Lower leg skin (tissue), 3 donors: ENCODE measurements at regions not wholly inside any gene's neighbourhood (a gene's known extent, or its start where the extent isn't known, plus 50 kb on each side); places are given as distances from the start of the nearest gene placed in this dataset.

ENCODE experiments used
- CTCF ChIP-seq, 3 donors: fragments of 450-650 bp; IDR thresholded peaks; one replicate each; pipeline ENCODE4 v1.5.1; 2016; ENCODE audit warnings: antibody characterized with exemption in 3 of 3, mild to moderate bottlenecking in 3 of 3, moderate library complexity in 2 of 3
- POLR2A ChIP-seq, 2 donors: fragments of 450-650 bp; IDR thresholded peaks; one replicate each; pipeline ENCODE4 v1.6.1; 2016 to 2017; ENCODE audit warnings: antibody characterized with exemption in 2 of 2, mild to moderate bottlenecking in 1 of 2, moderate library complexity in 1 of 2

GRCh38 chr9:107711542-107711941 is 222.0 kb upstream of the KLF4 start:
- TF ChIP-seq CTCF (IDR thresholded peaks at IDR 0.05) (no peak), POLR2A (IDR thresholded peaks at IDR 0.05) (no peak)
